GM18508 (cell line): ENCODE measurements at regions not wholly inside any gene's neighbourhood (a gene's known extent, or its start where the extent isn't known, plus 50 kb on each side); places are given as distances from the start of the nearest gene placed in this dataset.
"Not testable (repeated sequence)": the region's sequence is repeated elsewhere in the genome, so short reads cannot be mapped to it uniquely, and the experiment has no call there.

Experiments used
- ATAC-seq: cut with Tn5 transposase; IDR thresholded peaks from one replicate; pipeline ENCODE4 v1.9.1; 2021; ENCODE audit warnings: moderate number of reproducible peaks; ENCODE audit not compliant: insufficient read depth, unreplicated experiment

- no peak for ATAC-seq
Measured at GRCh38 chr13:42396901-42397655, 125.1 kb downstream of the AKAP11 start.

GRCh38 chr13:42398533-42398932 is 126.6 kb downstream of the AKAP11 start:
- ATAC-seq: no peak

GRCh38 chr13:42400188-42400833 is 128.4 kb downstream of the AKAP11 start:
- no peak for ATAC-seq

GRCh38 chr13:42401376-42401775 is 129.4 kb downstream of the AKAP11 start:
- no peak for ATAC-seq

- peak; percentile 51 for ATAC-seq
Measured at GRCh38 chr13:42405665-42406390, 133.9 kb downstream of the AKAP11 start.

- no peak for ATAC-seq
Measured at GRCh38 chr13:42409075-42409474, 137.1 kb downstream of the AKAP11 start.

GRCh38 chr13:42409551-42409950 is 137.6 kb downstream of the AKAP11 start:
- no peak for ATAC-seq

GRCh38 chr13:42412812-42413483 is 141.0 kb downstream of the AKAP11 start:
- peak; percentile 36 for ATAC-seq

GRCh38 chr13:42413484-42413815 is 141.5 kb downstream of the AKAP11 start:
- no peak for ATAC-seq

- ATAC-seq: no peak
Measured at GRCh38 chr13:42417626-42418025, 145.7 kb downstream of the AKAP11 start.

GRCh38 chr13:42418184-42418583 is 146.2 kb downstream of the AKAP11 start:
- ATAC-seq: no peak

- peak; percentile 61 for ATAC-seq
Measured at GRCh38 chr13:42420304-42420703, 148.4 kb downstream of the AKAP11 start.

GRCh38 chr13:42422681-42423080 is 150.7 kb downstream of the AKAP11 start:
- ATAC-seq: no peak

GRCh38 chr13:42424182-42424581 is 149.8 kb upstream of the TNFSF11 start:
- ATAC-seq: no peak

- no peak for ATAC-seq
Measured at GRCh38 chr13:42445354-42445753, 128.6 kb upstream of the TNFSF11 start.

- not testable (repeated sequence) for ATAC-seq
Measured at GRCh38 chr13:42446597-42446996, 127.4 kb upstream of the TNFSF11 start.

GRCh38 chr13:42453091-42453645 is 120.8 kb upstream of the TNFSF11 start:
- ATAC-seq: no peak

GRCh38 chr13:42454749-42455148 is 119.2 kb upstream of the TNFSF11 start:
- no peak for ATAC-seq

GRCh38 chr13:42458193-42458592 is 115.8 kb upstream of the TNFSF11 start:
- ATAC-seq: no peak

- ATAC-seq: no peak
Measured at GRCh38 chr13:42466123-42466522, 107.8 kb upstream of the TNFSF11 start.

- no peak for ATAC-seq
Measured at GRCh38 chr13:42466609-42467008, 107.3 kb upstream of the TNFSF11 start.
